H9 (cell line): ENCODE measurements at regions not wholly inside any gene's neighbourhood (a gene's known extent, or its start where the extent isn't known, plus 50 kb on each side); places are given as distances from the start of the nearest gene placed in this dataset.

ENCODE experiments used
- DNase-seq: peaks from one replicate; pipeline ENCODE4 v3.0.0-alpha.2; 2017
- H2AFZ ChIP-seq: one replicate; pipeline ENCODE4 v1.6.1; 2013; ENCODE audit warnings: mild to moderate bottlenecking, low read length, control low read depth, moderate library complexity
- H2AK5ac ChIP-seq: 2 replicates; pipeline ENCODE4 v1.6.1; 2013; ENCODE audit warnings: low read length, control low read depth, mixed read lengths; ENCODE audit not compliant: insufficient read length
- H2BK120ac ChIP-seq: one replicate; pipeline ENCODE4 v1.6.1; 2013; ENCODE audit warnings: low read depth, mild to moderate bottlenecking, low read length, control low read depth, inconsistent platforms; ENCODE audit not compliant: poor library complexity, severe bottlenecking
- H2BK12ac ChIP-seq: 2 replicates; pipeline ENCODE4 v1.6.1; 2013; ENCODE audit warnings: low read length, control low read depth, mixed read lengths, low read depth; ENCODE audit not compliant: insufficient read length
- H2BK15ac ChIP-seq: 2 replicates; pipeline ENCODE4 v1.6.1; 2013; ENCODE audit warnings: low read depth, low read length, control low read depth
- H2BK20ac ChIP-seq: one replicate; pipeline ENCODE4 v1.6.1; 2013; ENCODE audit warnings: low read depth, mild to moderate bottlenecking, low read length, control low read depth, inconsistent platforms; ENCODE audit not compliant: poor library complexity, severe bottlenecking
- H2BK5ac ChIP-seq: 2 replicates; pipeline ENCODE4 v1.6.1; 2013; ENCODE audit warnings: low read length, control low read depth, mixed read lengths; ENCODE audit not compliant: insufficient read length
- H3K14ac ChIP-seq: 2 replicates; pipeline ENCODE4 v1.6.1; 2013; ENCODE audit warnings: low read length, control low read depth; ENCODE audit not compliant: insufficient read depth
- H3K18ac ChIP-seq: 2 replicates; pipeline ENCODE4 v1.6.1; 2013; ENCODE audit warnings: low read depth, mild to moderate bottlenecking, mixed read lengths, low read length, control low read depth; ENCODE audit not compliant: insufficient read length
- H3K23ac ChIP-seq: 2 replicates; pipeline ENCODE4 v1.6.1; 2013; ENCODE audit warnings: low read length, control low read depth, mixed read lengths, low read depth; ENCODE audit not compliant: insufficient read length
- H3K23me2 ChIP-seq: 2 replicates; pipeline ENCODE4 v1.6.1; 2013; ENCODE audit warnings: low read depth, mild to moderate bottlenecking, mixed read lengths, low read length, control low read depth; ENCODE audit not compliant: insufficient read length, poor library complexity, severe bottlenecking
- H3K27ac ChIP-seq: 2 replicates; pipeline ENCODE4 v1.5.1; 2013; ENCODE audit warnings: low read length, control low read depth, mixed read lengths, low read depth; ENCODE audit not compliant: insufficient read length
- H3K27me3 ChIP-seq: 2 replicates; pipeline ENCODE4 v1.6.1; 2013; ENCODE audit warnings: low read length, control low read depth, inconsistent platforms; ENCODE audit not compliant: insufficient read depth
- H3K4ac ChIP-seq: 2 replicates; pipeline ENCODE4 v1.6.1; 2013; ENCODE audit warnings: low read depth, mild to moderate bottlenecking, control low read depth, inconsistent platforms, low read length, moderate library complexity
- H3K4me1 ChIP-seq: 2 replicates; pipeline ENCODE4 v1.6.1; 2013; ENCODE audit warnings: low read length, control low read depth, inconsistent platforms; ENCODE audit not compliant: insufficient read depth
- H3K4me2 ChIP-seq: 2 replicates; pipeline ENCODE4 v1.6.1; 2013; ENCODE audit warnings: low read length, control low read depth, mixed read lengths; ENCODE audit not compliant: insufficient read length, insufficient read depth
- H3K56ac ChIP-seq: 2 replicates; pipeline ENCODE4 v1.6.1; 2013; ENCODE audit warnings: low read depth, mild to moderate bottlenecking, mixed read lengths, low read length, control low read depth; ENCODE audit not compliant: insufficient read length
- H3K79me1 ChIP-seq: 2 replicates; pipeline ENCODE4 v1.6.1; 2013; ENCODE audit warnings: low read depth, mild to moderate bottlenecking, moderate library complexity, low read length, control low read depth, inconsistent platforms; ENCODE audit not compliant: insufficient read depth, poor library complexity, severe bottlenecking
- H3K79me2 ChIP-seq: 2 replicates; pipeline ENCODE4 v1.6.1; 2013; ENCODE audit warnings: low read length, control low read depth, inconsistent platforms; ENCODE audit not compliant: insufficient read depth
- H3K9ac ChIP-seq: 2 replicates; pipeline ENCODE4 v1.6.1; 2013; ENCODE audit warnings: low read length, control low read depth, mixed read lengths; ENCODE audit not compliant: insufficient read length; ENCODE audit errors: extremely low read depth
- H3K9me3 ChIP-seq: one replicate; pipeline ENCODE4 v1.6.1; 2013; ENCODE audit warnings: low read depth, low read length, inconsistent platforms; ENCODE audit not compliant: control insufficient read depth
- H3T11ph ChIP-seq: one replicate; pipeline ENCODE4 v1.6.1; 2013; ENCODE audit warnings: mild to moderate bottlenecking, low read length, control low read depth, inconsistent platforms
- H4K20me1 ChIP-seq: one replicate; pipeline ENCODE4 v1.6.1; 2013; ENCODE audit not compliant: control insufficient read depth, insufficient read length, insufficient read depth
- H4K5ac ChIP-seq: 2 replicates; pipeline ENCODE4 v1.6.1; 2013; ENCODE audit warnings: low read depth, mild to moderate bottlenecking, mixed read lengths, low read length, control low read depth; ENCODE audit not compliant: insufficient read length
- H4K8ac ChIP-seq: replicated peaks from 2 replicates; pipeline ENCODE4 v1.6.1; 2013; ENCODE audit warnings: low read length, control low read depth, mixed read lengths, low read depth; ENCODE audit not compliant: insufficient read length
- H4K91ac ChIP-seq: 2 replicates; pipeline ENCODE4 v1.6.1; 2013; ENCODE audit warnings: low read depth, mild to moderate bottlenecking, moderate library complexity, mixed read lengths, low read length, control low read depth; ENCODE audit not compliant: insufficient read length
- H3K27ac Mint-ChIP-seq, 3 experiments: 2 replicates in 2 of 3; 3 replicates in 1 of 3; pipeline ENCODE4 v1.8.0; 2020 to 2021; ENCODE audit warnings: mixed read lengths in 3 of 3, mild to moderate bottlenecking in 1 of 3, moderate library complexity in 1 of 3
- H3K27me3 Mint-ChIP-seq: 2 replicates; pipeline ENCODE4 v1.8.0; 2021; ENCODE audit warnings: low read depth, mild to moderate bottlenecking, moderate library complexity, mixed read lengths
- H3K36me3 Mint-ChIP-seq, 3 experiments: 2 replicates in 2 of 3; 3 replicates in 1 of 3; pipeline ENCODE4 v1.8.0; 2020 to 2021; ENCODE audit warnings: low read depth in 3 of 3, mixed read lengths in 3 of 3; ENCODE audit not compliant: insufficient read depth in 1 of 3
- H3K4me1 Mint-ChIP-seq, 2 experiments: 2 replicates each; pipeline ENCODE4 v1.8.0; 2020; ENCODE audit warnings: mixed read lengths in 2 of 2
- H3K4me3 Mint-ChIP-seq, 2 experiments: 2 replicates in 1 of 2; 3 replicates in 1 of 2; pipeline ENCODE4 v1.8.0; 2020 to 2021; ENCODE audit warnings: mild to moderate bottlenecking in 2 of 2, mixed read lengths in 2 of 2, moderate library complexity in 1 of 2
- H3K9me3 Mint-ChIP-seq, 2 experiments: 2 replicates in 1 of 2; 3 replicates in 1 of 2; pipeline ENCODE4 v1.8.0; 2020; ENCODE audit warnings: mild to moderate bottlenecking in 2 of 2, mixed read lengths in 2 of 2, moderate library complexity in 1 of 2
- WGBS: extraction: QIAGEN DNeasy Blood & Tissue Kit; methylation state at CpG from one replicate; pipeline ENCODE4 v1.1.7; 2013; ENCODE audit warnings: missing lambda C conversion rate, low lambda C conversion rate, mixed read lengths; ENCODE audit not compliant: insufficient read length; ENCODE audit errors: extremely low coverage; 5-methylcytosine and 5-hydroxymethylcytosine counted together
- TF ChIP-seq, protein P1 (sequence below): fragments of 200-600 bp; sonication (generic); conservative IDR thresholded peaks from 3 replicates; pipeline ENCODE4 v1.8.0; 2021; ENCODE audit warnings: antibody characterized with exemption, mild to moderate bottlenecking

GRCh38 chr13:106337096-106337850, 198.2 kb downstream of the EFNB2 start:
- no CpG with 5 or more reads among the region's 7 CpGs for WGBS
- no peak overlapping the region for H3T11ph ChIP-seq
- no peak overlapping the region for H2BK20ac ChIP-seq
- no peak overlapping the region for H4K5ac ChIP-seq
- H4K20me1 ChIP-seq = no peaks in the 10 kb centered on the region
- H3K27me3 Mint-ChIP-seq = no peaks in the 10 kb centered on the region
- peaks cover 16 to 31% (median 25%) of the 10 kb centered on the region in 3 experiments for H3K36me3 Mint-ChIP-seq
- H3K14ac ChIP-seq = no peak overlapping the region
- H3K4ac ChIP-seq = no peak overlapping the region
- peaks cover 27 to 29% of the 10 kb centered on the region in 2 experiments for H3K9me3 Mint-ChIP-seq
- H3K27ac ChIP-seq = no peak overlapping the region
- no peak overlapping the region for H4K8ac ChIP-seq
- no peak overlapping the region for H3K18ac ChIP-seq
- DNase-seq = no peak
- no peak overlapping the region for H3K23ac ChIP-seq
- no peaks in the 10 kb centered on the region for H3K79me2 ChIP-seq
- peaks cover 8% of the 10 kb centered on the region for H3K4me1 ChIP-seq
- H3K9ac ChIP-seq = no peak overlapping the region
- no peak overlapping the region for H4K91ac ChIP-seq
- H2BK120ac ChIP-seq = no peak overlapping the region
- H3K4me3 Mint-ChIP-seq = no peak overlapping the region
- H2AFZ ChIP-seq = no peak overlapping the region
- H2AK5ac ChIP-seq = no peak overlapping the region
- H3K4me1 Mint-ChIP-seq = peaks cover 16% of the 10 kb centered on the region in 2 experiments
- H2BK5ac ChIP-seq = no peak overlapping the region
- H3K4me2 ChIP-seq = no peak overlapping the region
- no peak overlapping the region for H3K27ac Mint-ChIP-seq
- TF ChIP-seq, protein P1, sequence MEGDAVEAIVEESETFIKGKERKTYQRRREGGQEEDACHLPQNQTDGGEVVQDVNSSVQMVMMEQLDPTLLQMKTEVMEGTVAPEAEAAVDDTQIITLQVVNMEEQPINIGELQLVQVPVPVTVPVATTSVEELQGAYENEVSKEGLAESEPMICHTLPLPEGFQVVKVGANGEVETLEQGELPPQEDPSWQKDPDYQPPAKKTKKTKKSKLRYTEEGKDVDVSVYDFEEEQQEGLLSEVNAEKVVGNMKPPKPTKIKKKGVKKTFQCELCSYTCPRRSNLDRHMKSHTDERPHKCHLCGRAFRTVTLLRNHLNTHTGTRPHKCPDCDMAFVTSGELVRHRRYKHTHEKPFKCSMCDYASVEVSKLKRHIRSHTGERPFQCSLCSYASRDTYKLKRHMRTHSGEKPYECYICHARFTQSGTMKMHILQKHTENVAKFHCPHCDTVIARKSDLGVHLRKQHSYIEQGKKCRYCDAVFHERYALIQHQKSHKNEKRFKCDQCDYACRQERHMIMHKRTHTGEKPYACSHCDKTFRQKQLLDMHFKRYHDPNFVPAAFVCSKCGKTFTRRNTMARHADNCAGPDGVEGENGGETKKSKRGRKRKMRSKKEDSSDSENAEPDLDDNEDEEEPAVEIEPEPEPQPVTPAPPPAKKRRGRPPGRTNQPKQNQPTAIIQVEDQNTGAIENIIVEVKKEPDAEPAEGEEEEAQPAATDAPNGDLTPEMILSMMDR = no peak
- H3K23me2 ChIP-seq = no peaks in the 10 kb centered on the region
- H3K9me3 ChIP-seq = no peaks in the 10 kb centered on the region
- no peak overlapping the region for H3K56ac ChIP-seq
- H3K27me3 ChIP-seq = no peaks in the 10 kb centered on the region
- H2BK12ac ChIP-seq = no peak overlapping the region
- H2BK15ac ChIP-seq = no peak overlapping the region
- H3K79me1 ChIP-seq = no peaks in the 10 kb centered on the region
